GM12874 (cell line): ENCODE measurements at regions not wholly inside any gene's neighbourhood (a gene's known extent, or its start where the extent isn't known, plus 50 kb on each side); places are given as distances from the start of the nearest gene placed in this dataset.

ENCODE experiments used
- CTCF ChIP-seq: IDR thresholded peaks from 2 replicates; pipeline ENCODE4 v1.5.1; 2011; ENCODE audit warnings: low read depth, mild to moderate bottlenecking, control low read depth, low read length, moderate library complexity; ENCODE audit not compliant: insufficient read depth

- TF ChIP-seq CTCF, result no peak
Observed at GRCh38 chr7:70919481-70920073, 212.4 kb upstream of the GALNT17 start.

GRCh38 chr7:70920876-70921275, 211.1 kb upstream of the GALNT17 start:
- TF ChIP-seq CTCF, result no peak

- TF ChIP-seq CTCF, result no peak
Observed at GRCh38 chr7:70923181-70923845, 208.6 kb upstream of the GALNT17 start.

- TF ChIP-seq CTCF, result no peak
Observed at GRCh38 chr7:70925411-70926115, 206.4 kb upstream of the GALNT17 start.

- TF ChIP-seq CTCF, result no peak
Observed at GRCh38 chr7:70926666-70927065, 205.3 kb upstream of the GALNT17 start.

- no peak for TF ChIP-seq CTCF
Observed at GRCh38 chr7:70935311-70935710, 196.6 kb upstream of the GALNT17 start.

GRCh38 chr7:70935854-70936253, 196.1 kb upstream of the GALNT17 start:
- TF ChIP-seq CTCF, result no peak
